HL-60 (cell line): ENCODE measurements at regions not wholly inside any gene's neighbourhood (a gene's known extent, or its start where the extent isn't known, plus 50 kb on each side); places are given as distances from the start of the nearest gene placed in this dataset.

Experiments used
- DNase-seq, 2 experiments: peaks; one replicate each; pipeline ENCODE4 v3.0.0-alpha.2; 2010 to 2020; ENCODE audit warnings: low read depth in 1 of 2, low spot score in 1 of 2
- H3K27ac ChIP-seq: fragments of 250-450 bp; sonication (Bioruptor Pico); replicated peaks from 2 replicates; pipeline ENCODE4 v1.5.1; 2020; ENCODE audit warnings: mild to moderate bottlenecking, moderate library complexity
- H3K27me3 ChIP-seq: fragments of 250-450 bp; sonication (Bioruptor Pico); 2 replicates; pipeline ENCODE4 v1.5.1; 2021; ENCODE audit warnings: mild to moderate bottlenecking, moderate library complexity; ENCODE audit not compliant: insufficient read depth, poor library complexity, severe bottlenecking
- H3K4me3 ChIP-seq: replicated peaks from 2 replicates; pipeline ENCODE4 v1.5.1; 2011; ENCODE audit warnings: mild to moderate bottlenecking, control low read depth, low read length; ENCODE audit not compliant: insufficient read depth
- GABPA ChIP-seq: IDR thresholded peaks from 2 replicates; pipeline ENCODE4 v1.6.1; 2012; ENCODE audit warnings: low read depth
- POLR2AphosphoS5 ChIP-seq: IDR thresholded peaks from 2 replicates; pipeline ENCODE4 v1.6.1; 2012; ENCODE audit warnings: low read depth
- SPI1 ChIP-seq: IDR thresholded peaks from 2 replicates; pipeline ENCODE4 v1.6.1; 2012; ENCODE audit warnings: low read depth, mild to moderate bottlenecking, borderline replicate concordance
- TF ChIP-seq, protein P1 (sequence below): IDR thresholded peaks from 2 replicates; pipeline ENCODE4 v1.6.1; 2012; ENCODE audit warnings: low read depth; ENCODE audit not compliant: insufficient replicate concordance
- TF ChIP-seq, protein P2 (sequence below): IDR thresholded peaks from one replicate; pipeline ENCODE4 v1.5.1; 2011; ENCODE audit warnings: low read length, control low read depth, inconsistent platforms; ENCODE audit not compliant: insufficient read depth

DNA sequence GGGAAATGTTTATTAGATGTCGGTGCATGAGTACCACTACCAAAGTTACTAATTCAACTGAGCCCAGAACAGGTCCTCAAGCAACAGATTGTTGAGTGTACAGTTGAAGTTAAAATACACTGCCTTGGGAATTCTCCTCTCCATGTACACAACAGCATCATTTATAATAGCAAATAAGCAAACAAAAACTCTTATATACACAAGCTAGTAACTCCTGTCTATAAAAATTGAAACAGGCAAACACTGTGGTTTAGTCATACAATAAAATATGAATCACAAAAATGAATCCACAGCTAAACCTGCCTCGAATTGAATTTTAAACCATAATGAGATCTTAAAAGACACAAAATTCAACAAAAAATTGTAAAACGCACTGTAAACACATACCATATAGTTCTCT lies 681.1 kb downstream of the C12orf50 start:
- no peak overlapping the region for H3K27ac ChIP-seq
- DNase-seq: no peak
- no peak overlapping the region for H3K4me3 ChIP-seq
- no peaks in the 10 kb centered on the region for H3K27me3 ChIP-seq
- TF ChIP-seq, protein P1, sequence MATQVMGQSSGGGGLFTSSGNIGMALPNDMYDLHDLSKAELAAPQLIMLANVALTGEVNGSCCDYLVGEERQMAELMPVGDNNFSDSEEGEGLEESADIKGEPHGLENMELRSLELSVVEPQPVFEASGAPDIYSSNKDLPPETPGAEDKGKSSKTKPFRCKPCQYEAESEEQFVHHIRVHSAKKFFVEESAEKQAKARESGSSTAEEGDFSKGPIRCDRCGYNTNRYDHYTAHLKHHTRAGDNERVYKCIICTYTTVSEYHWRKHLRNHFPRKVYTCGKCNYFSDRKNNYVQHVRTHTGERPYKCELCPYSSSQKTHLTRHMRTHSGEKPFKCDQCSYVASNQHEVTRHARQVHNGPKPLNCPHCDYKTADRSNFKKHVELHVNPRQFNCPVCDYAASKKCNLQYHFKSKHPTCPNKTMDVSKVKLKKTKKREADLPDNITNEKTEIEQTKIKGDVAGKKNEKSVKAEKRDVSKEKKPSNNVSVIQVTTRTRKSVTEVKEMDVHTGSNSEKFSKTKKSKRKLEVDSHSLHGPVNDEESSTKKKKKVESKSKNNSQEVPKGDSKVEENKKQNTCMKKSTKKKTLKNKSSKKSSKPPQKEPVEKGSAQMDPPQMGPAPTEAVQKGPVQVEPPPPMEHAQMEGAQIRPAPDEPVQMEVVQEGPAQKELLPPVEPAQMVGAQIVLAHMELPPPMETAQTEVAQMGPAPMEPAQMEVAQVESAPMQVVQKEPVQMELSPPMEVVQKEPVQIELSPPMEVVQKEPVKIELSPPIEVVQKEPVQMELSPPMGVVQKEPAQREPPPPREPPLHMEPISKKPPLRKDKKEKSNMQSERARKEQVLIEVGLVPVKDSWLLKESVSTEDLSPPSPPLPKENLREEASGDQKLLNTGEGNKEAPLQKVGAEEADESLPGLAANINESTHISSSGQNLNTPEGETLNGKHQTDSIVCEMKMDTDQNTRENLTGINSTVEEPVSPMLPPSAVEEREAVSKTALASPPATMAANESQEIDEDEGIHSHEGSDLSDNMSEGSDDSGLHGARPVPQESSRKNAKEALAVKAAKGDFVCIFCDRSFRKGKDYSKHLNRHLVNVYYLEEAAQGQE: no peak
- TF ChIP-seq GABPA: no peak

DNA sequence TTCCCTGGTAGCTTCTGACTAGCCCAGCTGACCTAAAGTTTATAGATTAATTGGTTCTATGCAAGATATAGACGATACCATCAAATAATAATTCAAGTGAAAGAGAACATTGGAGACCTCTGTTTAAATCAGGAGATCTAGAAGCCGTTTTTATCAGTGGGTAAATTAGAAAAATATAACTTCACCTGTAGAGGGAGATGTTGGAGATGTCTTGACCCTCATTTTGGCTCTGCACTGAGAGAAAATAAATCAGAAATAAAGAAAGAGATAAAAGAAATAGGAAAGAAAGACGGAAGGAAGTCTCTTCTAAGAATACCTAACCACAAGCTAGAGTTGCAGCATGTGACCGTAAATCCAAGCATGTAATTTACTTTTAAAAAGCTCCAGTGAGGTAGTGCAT lies 684.5 kb downstream of the C12orf50 start:
- H3K4me3 ChIP-seq: no peak overlapping the region
- TF ChIP-seq, protein P2, sequence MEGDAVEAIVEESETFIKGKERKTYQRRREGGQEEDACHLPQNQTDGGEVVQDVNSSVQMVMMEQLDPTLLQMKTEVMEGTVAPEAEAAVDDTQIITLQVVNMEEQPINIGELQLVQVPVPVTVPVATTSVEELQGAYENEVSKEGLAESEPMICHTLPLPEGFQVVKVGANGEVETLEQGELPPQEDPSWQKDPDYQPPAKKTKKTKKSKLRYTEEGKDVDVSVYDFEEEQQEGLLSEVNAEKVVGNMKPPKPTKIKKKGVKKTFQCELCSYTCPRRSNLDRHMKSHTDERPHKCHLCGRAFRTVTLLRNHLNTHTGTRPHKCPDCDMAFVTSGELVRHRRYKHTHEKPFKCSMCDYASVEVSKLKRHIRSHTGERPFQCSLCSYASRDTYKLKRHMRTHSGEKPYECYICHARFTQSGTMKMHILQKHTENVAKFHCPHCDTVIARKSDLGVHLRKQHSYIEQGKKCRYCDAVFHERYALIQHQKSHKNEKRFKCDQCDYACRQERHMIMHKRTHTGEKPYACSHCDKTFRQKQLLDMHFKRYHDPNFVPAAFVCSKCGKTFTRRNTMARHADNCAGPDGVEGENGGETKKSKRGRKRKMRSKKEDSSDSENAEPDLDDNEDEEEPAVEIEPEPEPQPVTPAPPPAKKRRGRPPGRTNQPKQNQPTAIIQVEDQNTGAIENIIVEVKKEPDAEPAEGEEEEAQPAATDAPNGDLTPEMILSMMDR: no peak
- no peak for TF ChIP-seq SPI1
- no peak for TF ChIP-seq POLR2AphosphoS5
- no peak for TF ChIP-seq GABPA
- TF ChIP-seq, protein P1: no peak
- H3K27ac ChIP-seq: no peak overlapping the region
- H3K27me3 ChIP-seq: no peaks in the 10 kb centered on the region
- DNase-seq: no peak

DNA sequence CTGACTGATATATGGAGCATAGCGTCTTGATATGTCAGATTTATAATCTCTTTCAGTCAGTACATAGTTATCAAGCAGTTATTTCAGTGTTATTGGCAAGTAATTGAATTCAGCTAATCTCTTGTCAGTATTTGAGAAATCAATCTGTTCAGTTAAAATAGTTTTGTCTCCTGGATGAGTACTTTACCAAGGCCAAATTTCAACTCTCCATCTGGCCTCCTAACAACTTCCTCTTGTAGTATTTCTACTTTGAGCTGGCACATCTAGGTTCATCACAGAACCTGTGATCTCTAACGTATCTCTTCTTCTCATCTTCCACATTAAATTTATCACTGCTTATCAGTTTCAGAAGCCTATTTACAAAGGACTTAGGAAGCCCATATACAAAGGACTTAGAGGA lies 690.5 kb downstream of the C12orf50 start:
- TF ChIP-seq, protein P2: no peak
- TF ChIP-seq GABPA (no peak), SPI1 (no peak), POLR2AphosphoS5 (no peak)
- TF ChIP-seq, protein P1: no peak
- DNase-seq: no peak

DNA sequence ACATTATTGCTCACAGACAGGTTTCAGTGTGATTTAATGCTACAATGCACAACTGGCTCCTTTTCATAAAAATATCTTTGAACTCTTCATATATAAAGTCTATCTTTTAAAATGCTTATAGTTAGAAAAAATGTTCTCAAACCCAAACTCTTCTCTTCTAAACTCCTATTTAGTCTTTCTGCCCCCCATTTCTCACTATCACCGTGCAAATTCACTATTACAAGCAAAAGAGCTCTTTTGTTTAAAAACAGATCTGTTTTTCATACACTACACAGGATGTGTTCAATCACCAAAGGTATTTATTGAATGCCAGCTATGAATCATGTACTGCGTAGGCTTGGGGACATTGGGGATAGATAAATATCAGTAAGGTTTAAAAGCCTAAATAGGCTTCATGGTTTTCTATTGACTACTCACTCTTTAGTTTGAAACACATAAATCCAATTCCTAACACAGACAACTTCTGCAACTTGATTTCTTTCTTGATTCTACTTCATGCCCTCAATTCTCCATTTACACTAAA lies 692.3 kb downstream of the C12orf50 start:
- no peak for DNase-seq
- TF ChIP-seq SPI1 (no peak), POLR2AphosphoS5 (no peak), GABPA (no peak)
- TF ChIP-seq, protein P2: no peak
- TF ChIP-seq, protein P1: no peak
- no peak overlapping the region for H3K27ac ChIP-seq

More for the DNA sequence above, 690.5 kb downstream of the C12orf50 start:
- Histone ChIP-seq H3K27ac (no peak overlapping the region), H3K27me3 (peaks cover 2% of the 10 kb centered on the region), H3K4me3 (no peak overlapping the region)

More for the DNA sequence above, 692.3 kb downstream of the C12orf50 start:
- no peak overlapping the region for H3K4me3 ChIP-seq
- peaks cover 2% of the 10 kb centered on the region for H3K27me3 ChIP-seq
